Omental fat pad (tissue), 3 donors: ENCODE measurements at regions not wholly inside any gene's neighbourhood (a gene's known extent, or its start where the extent isn't known, plus 50 kb on each side); places are given as distances from the start of the nearest gene placed in this dataset.

ENCODE experiments used
- ATAC-seq: fragments of 150-250 bp; one replicate; pipeline ENCODE4 v1.9.1; 2016; ENCODE audit warnings: mild to moderate bottlenecking, moderate library complexity; ENCODE audit not compliant: low FRiP score
- DNase-seq: peaks from one replicate; pipeline ENCODE4 v3.0.0-alpha.2; 2019; ENCODE audit warnings: low spot score
- CTCF ChIP-seq, 3 donors: fragments of 450-650 bp; IDR thresholded peaks; one replicate each; pipeline ENCODE4 v1.5.1; 2016 to 2017; ENCODE audit warnings: antibody characterized with exemption in 3 of 3, mild to moderate bottlenecking in 3 of 3, moderate library complexity in 2 of 3

GRCh38 chr3:155001289-155002010, 78.7 kb upstream of the MME start:
- TF ChIP-seq CTCF (IDR thresholded peaks at IDR 0.05), result no peak
- DNase-seq (no peak), ATAC-seq (no peak)

GRCh38 chr3:154992655-154993054, 87.5 kb upstream of the MME start:
- no peak for TF ChIP-seq CTCF (IDR thresholded peaks at IDR 0.05)
- DNase-seq (no peak), ATAC-seq (no peak)

GRCh38 chr3:154990543-154990942, 89.6 kb upstream of the MME start:
- no peak for TF ChIP-seq CTCF (IDR thresholded peaks at IDR 0.05)
- no peak for DNase-seq
- ATAC-seq, result no peak

- TF ChIP-seq CTCF (IDR thresholded peaks at IDR 0.05), result no peak
- ATAC-seq, result no peak
- DNase-seq, result no peak
Observed at GRCh38 chr3:154987846-154988245, 92.3 kb upstream of the MME start.

GRCh38 chr3:154981664-154982063, 98.5 kb upstream of the MME start:
- TF ChIP-seq CTCF (IDR thresholded peaks at IDR 0.05), result no peak
- DNase-seq, result no peak
- no peak for ATAC-seq

- no peak for ATAC-seq
Observed at GRCh38 chr3:154981201-154981600, 98.9 kb upstream of the MME start.

More at GRCh38 chr3:154981201-154981600, 98.9 kb upstream of the MME start:
- DNase-seq, result no peak
- TF ChIP-seq CTCF (IDR thresholded peaks at IDR 0.05), result no peak
